ENCODE measurements at regions not wholly inside any gene's neighbourhood (a gene's known extent, or its start where the extent isn't known, plus 50 kb on each side); places are given as distances from the start of the nearest gene placed in this dataset.

DNA sequence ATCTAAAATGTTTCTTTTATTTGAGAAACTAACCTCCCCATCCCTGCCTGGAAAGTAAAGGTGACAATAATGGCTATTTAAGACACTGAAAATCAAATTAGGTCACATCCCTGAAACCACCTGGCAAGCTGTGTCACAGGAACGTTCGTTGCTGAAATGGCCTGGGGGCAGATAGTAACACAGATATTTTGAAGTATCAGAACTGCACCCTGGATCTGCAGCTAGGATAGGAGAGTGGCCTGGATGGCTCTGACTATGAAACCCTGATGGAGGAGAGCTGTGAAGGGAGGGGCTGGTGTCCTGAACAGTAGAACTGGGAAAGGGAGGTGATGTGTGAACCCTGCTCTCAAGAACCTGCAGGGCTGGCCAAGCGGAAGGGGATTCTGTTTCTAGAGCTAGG lies 648.3 kb upstream of the CFAP20DC start:
- DNase-seq (ENCODE audit: low read depth in 2 of 2) = no peak

DNA sequence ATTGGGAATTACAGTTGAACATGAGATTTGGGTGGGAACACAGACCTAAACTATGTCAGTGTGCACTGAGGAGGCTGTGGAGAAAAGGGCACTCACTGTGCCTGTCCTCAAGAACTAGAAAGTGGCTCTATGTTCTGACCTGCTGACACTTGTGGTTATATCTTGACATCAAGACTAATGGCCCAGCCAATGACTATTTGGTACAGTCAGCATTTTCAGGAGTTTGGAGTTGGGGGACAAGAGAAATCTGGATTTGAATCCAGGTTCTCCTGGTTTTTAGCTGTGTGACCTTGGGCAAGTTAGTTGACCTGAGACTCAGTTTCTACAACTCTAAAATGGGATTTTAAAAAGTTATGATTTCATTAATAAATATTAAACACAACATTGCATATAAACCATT lies 647.0 kb upstream of the CFAP20DC start:
- DNase-seq (ENCODE audit: low read depth in 2 of 2) = no peak

DNA sequence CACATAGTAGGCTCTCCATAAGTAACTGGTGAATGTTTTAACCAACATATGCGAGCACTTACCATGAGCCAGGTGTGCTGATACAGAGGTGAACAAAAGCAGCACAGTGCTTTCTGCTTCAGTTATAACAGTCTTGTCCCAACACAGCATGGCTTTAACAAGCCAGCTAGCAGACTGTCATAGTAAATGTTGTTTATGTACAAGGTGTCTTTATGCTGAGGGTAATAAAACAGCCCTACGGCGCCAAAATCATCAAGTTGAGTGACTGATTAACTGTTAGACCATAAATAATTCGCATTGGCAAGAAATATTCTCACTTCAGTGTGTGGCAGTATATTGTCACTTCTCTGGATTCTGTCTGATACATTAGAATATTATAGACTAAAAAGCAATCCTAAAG lies 646.0 kb upstream of the CFAP20DC start:
- no peak for DNase-seq (ENCODE audit: low read depth in 2 of 2)

- DNase-seq (ENCODE audit: low read depth in 2 of 2) = no peak
Observed at GRCh38 chr3:59692117-59692516, 642.3 kb upstream of the CFAP20DC start.

DNA sequence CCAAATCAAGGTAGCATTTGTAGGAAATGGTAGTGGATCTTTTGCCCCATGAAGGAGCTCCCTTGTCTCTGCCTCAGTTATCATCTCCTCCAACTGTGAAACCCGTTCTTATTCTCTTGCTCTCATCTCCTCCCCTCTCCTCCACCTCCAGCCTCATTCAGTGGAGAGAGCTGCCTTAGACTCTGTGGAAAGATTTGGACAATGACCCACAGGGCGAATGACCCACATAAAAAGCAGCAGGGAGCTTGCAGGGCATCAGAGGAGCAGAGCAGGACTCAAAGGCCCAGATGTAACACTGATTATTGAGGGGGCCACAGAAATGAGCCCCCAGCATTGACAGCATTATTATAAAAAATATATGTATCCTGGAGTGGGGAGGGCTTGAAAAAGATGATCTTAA lies 641.1 kb upstream of the CFAP20DC start:
- DNase-seq (ENCODE audit: low read depth in 2 of 2) = no peak

DNA sequence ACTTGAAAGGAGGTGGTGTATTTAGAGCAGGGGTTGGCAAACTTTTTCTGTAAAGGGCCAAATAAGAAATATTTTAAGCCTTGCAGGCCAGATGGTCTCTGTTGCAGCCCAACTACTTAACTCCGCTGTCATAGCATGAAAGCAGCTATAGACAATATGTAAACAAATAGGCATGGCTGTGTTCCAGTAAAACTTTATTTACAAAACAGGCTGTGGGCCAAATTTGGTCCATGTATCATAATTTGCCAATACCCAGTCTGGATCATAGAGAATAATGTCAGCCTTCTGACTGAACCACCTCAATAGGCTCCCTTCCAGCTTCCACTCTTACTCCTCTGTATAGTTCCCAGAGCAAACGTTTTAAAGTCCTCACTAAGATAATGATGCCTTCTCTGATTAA lies 638.8 kb upstream of the CFAP20DC start:
- no peak for DNase-seq (ENCODE audit: low read depth in 2 of 2)

GRCh38 chr3:59685432-59685831 lies 635.6 kb upstream of the CFAP20DC start:
- DNase-seq (ENCODE audit: low read depth in 2 of 2) = no peak

DNA sequence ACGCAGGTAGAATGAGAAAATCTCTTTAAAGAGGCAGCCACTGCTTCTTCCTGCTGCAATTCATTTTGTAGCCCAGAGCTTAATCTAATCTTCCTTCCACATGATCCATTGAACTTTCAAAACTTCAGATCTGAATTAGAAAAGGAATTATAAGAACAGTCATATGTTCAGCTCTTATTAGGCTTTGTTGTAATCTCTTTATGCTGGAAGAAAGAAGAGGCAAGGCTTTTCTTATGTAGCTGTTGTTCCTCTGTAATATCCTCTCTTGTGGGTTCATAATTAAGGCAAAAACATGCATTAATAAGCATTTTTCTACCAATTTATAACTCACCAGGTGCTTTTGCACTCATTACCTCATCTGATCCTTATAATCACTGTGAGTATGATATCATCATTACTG lies 634.9 kb upstream of the CFAP20DC start:
- no peak for DNase-seq (ENCODE audit: low read depth in 2 of 2)

DNA sequence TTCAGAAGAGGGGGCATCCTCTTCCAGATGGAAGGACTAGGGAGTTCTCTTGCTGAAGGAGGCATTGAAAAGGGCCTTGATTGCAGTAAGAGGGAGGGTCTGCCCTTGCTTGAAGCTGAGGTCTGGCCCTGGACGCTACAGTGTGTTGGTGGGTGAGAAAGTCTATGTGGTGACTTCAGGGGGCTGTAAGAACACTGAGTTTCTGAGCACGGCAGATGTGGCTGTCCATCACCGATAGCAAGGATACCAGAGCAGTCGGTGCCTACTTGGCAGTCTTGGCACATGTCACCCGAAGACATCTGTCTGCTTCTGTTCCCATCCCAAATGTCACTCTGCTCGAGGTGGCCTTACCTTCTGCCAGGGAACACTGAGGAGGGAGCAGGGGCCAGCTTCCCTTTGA lies 631.1 kb upstream of the CFAP20DC start:
- DNase-seq (ENCODE audit: low read depth in 2 of 2) = no peak

DNA sequence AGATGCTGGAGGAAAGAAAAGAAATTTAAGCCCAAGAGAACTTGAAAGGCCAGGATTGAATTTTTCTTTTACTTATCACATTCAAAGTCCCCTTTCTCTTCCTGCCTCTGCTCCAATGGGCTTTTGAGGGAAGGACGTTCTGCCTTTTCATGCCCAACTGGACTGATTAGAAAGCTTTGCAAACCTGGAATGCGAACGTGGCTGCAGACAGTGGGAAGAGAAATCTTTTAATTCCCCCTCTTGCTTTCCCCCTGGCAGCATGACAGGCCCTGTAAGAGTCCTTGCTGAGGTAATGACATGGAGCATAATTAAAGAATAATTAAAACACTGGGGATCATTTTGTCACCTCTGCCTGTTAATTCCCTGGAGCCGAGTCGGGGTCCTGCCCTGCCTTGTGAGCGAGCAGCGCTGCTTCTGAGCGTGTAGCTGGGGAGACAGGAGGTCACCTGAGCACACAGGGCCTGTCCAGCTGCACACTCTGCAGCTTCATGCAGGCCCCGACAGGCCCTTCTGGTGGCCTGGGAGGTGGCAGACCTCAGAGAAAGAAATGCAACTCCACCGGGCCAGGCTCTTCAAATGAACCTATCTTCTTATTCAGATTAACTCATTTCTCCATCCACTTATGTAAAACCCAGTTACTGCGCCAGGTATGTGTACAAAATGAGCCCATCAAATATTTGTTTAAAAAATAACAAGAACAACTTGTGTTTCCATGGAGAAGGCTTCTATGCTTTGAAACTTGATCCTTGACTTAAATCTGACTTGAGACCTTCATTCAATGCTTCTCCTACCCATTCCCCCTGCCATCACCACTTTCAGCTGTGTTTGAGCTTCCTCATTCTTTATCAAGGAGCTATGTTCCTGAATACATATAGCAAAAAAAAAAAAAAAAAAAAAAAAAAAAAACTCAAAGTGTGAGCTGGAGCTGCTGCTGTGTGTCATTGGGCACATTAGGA lies 628.2 kb upstream of the CFAP20DC start:
- DNase-seq (ENCODE audit: low read depth in 2 of 2) = no peak

- DNase-seq (ENCODE audit: low read depth in 2 of 2) = no peak
Observed at GRCh38 chr3:59675495-59675894, 625.7 kb upstream of the CFAP20DC start.

DNA sequence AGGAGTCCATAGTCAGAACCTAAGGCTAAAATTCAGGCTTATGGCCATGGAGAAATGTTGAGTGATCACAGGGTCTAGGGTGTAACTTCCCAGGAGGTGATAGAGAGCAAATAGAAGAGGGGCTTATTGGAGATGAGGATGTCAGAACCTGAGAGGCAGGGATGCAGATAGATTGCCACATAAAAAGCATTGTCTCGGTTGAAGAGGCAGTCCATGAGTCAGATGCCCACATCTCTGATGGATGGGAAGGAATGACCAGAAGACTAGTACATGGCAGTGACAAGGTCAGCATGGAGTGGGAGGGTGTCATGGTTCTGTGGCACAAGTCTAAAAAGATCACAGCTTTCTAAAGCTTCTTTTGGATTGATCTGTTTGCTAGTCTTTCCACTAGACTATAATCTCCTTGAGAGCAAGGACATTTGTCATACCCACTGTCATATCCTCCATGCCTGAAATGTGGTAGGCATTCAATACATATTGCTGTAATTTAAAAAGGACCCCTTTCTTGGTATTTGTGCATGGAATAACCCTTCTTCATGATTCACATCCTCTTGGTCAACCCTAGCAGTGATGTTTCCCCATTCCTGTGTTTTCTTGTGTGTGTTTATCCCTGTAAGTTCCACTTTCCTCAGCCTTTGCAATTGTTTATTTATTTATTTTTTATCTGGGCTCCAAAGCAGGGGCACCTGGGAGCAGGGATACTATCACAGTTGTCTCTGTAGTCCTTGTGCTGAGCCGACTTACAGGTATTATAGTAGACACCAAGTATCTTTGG lies 613.4 kb upstream of the CFAP20DC start:
- DNase-seq (ENCODE audit: low read depth in 2 of 2) = no peak

- DNase-seq (ENCODE audit: low read depth in 2 of 2) = no peak
Observed at GRCh38 chr3:59660852-59661625, 611.2 kb upstream of the CFAP20DC start.

DNA sequence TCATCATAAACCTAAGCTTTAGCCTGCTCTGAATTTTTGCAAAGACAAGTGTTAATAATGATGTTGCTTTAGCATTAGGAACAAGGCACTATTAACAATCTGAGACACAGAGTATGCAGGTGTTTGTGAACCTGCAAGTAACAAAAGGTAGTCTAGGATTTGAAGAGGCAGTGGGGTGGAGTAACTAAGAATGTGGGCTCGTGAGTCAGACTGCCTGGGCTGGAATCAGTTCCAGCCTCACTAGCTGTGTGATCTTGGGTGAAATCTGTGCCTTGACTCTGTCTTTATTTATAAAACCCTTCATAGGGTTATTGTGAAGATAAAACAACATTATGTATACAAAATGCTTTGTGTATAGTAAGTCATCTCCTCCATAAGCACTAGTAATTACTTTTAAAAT lies 610.6 kb upstream of the CFAP20DC start:
- DNase-seq (ENCODE audit: low read depth in 2 of 2) = no peak

DNA sequence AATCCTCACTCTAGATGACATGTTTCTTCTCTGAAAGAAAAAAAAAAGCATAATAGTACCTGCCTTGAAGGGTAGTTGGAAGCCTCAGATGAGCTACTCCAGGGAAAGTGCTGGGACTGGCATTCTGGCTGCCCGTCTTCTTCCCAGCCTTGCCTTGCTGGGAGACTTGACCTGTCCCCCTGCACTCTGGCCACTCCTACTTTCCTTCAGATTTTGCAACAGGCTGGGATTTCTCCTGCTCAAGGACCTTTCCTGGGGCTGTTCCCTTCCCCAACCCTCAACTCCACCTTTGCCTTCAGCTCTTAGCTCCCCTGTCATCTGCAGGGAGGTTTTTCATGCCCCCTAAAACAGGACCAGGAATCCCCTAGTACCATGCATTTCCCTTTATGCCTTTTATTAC lies 609.9 kb upstream of the CFAP20DC start:
- no peak for DNase-seq (ENCODE audit: low read depth in 2 of 2)

GRCh38 chr3:59658866-59659265 lies 609.0 kb upstream of the CFAP20DC start:
- DNase-seq (ENCODE audit: low read depth in 2 of 2) = no peak

- DNase-seq (ENCODE audit: low read depth in 2 of 2) = no peak
Observed at GRCh38 chr3:59658274-59658673, 608.4 kb upstream of the CFAP20DC start.

- DNase-seq (ENCODE audit: low read depth in 2 of 2) = no peak
Observed at GRCh38 chr3:59655418-59656015, 605.7 kb upstream of the CFAP20DC start.

DNA sequence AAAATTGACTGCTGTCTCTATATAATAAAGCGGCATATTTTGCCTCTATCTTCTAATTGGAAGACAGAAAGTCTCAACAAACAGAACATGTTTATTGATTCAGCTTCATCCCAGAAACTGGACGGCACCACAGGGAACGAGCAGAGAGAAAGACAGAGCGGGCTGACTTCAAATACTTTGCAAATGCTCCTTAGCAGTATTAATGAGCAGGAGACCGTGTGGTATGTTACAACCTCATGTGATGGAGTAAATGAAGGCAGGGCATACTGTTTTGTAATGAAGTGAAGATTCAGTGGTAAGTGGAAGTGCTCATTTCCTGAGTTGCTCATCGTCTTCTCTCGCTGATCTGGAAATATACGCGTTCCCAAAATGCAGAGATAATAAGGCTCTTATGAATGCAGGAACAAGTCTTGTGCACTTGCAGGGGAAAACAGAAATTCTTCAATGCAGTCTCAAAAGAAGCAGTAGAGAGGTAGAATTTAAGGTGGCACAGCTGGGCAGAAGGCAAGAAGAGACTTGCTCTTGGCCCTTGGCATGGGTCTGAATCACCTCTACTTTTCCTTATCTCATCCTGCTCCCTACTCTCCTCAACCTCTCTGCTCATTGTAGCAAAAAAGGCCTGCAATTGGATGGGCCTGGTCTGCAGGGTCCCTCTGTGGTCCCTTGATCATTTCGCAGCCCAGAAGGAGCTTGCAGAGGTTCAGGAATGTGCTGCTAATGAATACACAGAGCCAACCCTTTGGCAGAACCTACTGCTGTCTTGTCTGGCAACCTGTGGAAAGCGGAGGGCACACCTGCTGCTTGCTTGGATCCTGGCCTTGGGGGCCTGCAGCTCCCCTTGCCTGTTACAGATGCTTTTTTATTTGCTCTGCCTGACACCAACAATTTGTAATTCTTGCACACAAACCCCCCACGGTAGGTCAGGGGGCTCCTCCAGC lies 604.9 kb upstream of the CFAP20DC start:
- DNase-seq (ENCODE audit: low read depth in 2 of 2) = no peak

DNA sequence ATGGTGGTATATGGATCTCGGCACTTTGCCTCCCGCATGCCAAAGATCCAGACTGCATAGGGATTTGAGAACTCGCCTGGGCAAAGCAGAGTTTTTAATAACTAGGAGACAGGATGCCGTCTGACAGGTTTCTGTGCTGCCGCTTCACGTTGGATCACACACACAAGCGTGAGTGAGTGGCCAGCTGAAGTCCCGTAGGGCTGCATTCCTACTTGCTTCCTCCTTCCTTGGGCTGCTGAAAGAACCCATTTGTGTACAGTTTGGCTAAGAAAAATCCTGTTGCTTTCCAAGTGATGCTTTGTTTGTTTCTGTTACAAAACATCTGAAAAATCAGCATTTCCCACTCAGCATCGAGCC lies 604.3 kb upstream of the CFAP20DC start:
- DNase-seq (ENCODE audit: low read depth in 2 of 2) = no peak
